ENCODE measurements at regions not wholly inside any gene's neighbourhood (a gene's known extent, or its start where the extent isn't known, plus 50 kb on each side); places are given as distances from the start of the nearest gene placed in this dataset.

DNA sequence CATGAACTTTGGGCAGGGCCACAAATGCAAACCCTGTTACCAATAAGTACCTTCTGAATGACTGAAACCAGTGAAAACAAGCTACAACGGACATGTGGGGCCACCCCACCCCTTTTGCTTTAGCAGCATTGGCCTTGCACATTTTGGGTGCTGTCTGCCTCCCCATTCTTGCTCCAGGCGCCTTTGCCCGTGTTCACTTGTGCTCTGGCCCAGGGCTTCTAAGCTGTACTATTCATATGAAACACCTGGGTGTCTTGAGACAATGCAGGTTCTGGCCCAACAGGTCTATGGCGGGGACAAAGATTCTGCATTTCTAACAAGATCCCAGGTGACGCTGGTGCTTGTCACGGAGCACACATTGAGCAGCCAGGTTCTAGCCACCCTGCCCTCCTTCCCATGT is 96.5 kb upstream of the SDK1 start:
- no peak for DNase-seq
- ATAC-seq = no peak
- TF ChIP-seq, protein P1, sequence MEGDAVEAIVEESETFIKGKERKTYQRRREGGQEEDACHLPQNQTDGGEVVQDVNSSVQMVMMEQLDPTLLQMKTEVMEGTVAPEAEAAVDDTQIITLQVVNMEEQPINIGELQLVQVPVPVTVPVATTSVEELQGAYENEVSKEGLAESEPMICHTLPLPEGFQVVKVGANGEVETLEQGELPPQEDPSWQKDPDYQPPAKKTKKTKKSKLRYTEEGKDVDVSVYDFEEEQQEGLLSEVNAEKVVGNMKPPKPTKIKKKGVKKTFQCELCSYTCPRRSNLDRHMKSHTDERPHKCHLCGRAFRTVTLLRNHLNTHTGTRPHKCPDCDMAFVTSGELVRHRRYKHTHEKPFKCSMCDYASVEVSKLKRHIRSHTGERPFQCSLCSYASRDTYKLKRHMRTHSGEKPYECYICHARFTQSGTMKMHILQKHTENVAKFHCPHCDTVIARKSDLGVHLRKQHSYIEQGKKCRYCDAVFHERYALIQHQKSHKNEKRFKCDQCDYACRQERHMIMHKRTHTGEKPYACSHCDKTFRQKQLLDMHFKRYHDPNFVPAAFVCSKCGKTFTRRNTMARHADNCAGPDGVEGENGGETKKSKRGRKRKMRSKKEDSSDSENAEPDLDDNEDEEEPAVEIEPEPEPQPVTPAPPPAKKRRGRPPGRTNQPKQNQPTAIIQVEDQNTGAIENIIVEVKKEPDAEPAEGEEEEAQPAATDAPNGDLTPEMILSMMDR (IDR thresholded peaks at IDR 0.05) = no peak
- Mint-ChIP-seq H3K27me3 (ENCODE audit: low read depth in 2 of 2) (no peaks in the 10 kb centered on the region), H3K9me3 (no peaks in the 10 kb centered on the region), H3K36me3 (no peaks in the 10 kb centered on the region), H3K4me1 (peaks cover 6 to 11% of the 10 kb centered on the region in 2 donors), H3K27ac (no peak overlapping the region), H3K4me3 (no peak overlapping the region)
- H3K27me3 ChIP-seq (ENCODE audit: control insufficient read depth, insufficient read depth, low read length) = no peaks in the 10 kb centered on the region
- H3K27ac ChIP-seq (ENCODE audit: low read length) = no peak overlapping the region
- H3K4me1 ChIP-seq (ENCODE audit: control insufficient read depth, insufficient read depth, low read length) = peaks cover 5% of the 10 kb centered on the region
- intact Hi-C loops (cut with micrococcal nuclease) = no loop called here
- H3K9me3 ChIP-seq (ENCODE audit: control insufficient read depth, insufficient read depth, low read length) = no peaks in the 10 kb centered on the region
- no peaks in the 10 kb centered on the region for H3K36me3 ChIP-seq (ENCODE audit: control insufficient read depth, insufficient read depth, low read length)
- WGBS (ENCODE audit: insufficient coverage) = 95% methylated on average over 6 of the region's 6 CpGs
- H3K4me3 ChIP-seq (ENCODE audit: low read length) = no peak overlapping the region

DNA sequence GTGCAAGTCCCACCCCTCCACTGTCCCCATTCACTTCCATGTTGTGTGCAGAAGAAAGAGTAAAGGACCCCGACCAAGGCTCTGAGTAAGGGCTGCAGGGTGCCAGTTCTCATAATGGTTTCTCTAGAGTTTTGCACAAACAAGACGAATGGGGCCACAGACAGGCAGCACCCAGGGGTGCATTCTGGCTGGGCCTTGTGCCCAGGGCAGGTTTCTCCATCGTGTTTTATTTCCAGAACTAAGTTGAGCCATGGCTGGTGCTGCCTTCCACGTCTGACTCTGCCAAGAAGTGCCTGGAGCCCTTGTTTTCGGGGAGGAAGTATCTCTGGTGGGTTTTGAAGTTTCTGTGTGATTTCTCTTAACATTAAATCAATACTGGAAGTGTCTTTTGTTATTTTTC is 95.0 kb upstream of the SDK1 start:
- Mint-ChIP-seq H3K4me1 (peaks cover 6 to 11% of the 10 kb centered on the region in 2 donors), H3K9me3 (no peaks in the 10 kb centered on the region), H3K36me3 (no peaks in the 10 kb centered on the region), H3K4me3 (no peak overlapping the region), H3K27me3 (ENCODE audit: low read depth in 2 of 2) (no peaks in the 10 kb centered on the region), H3K27ac (no peak overlapping the region)
- peak in 1 of 2 donors; percentile 1 for DNase-seq
- Histone ChIP-seq H3K9me3 (ENCODE audit: control insufficient read depth, insufficient read depth, low read length) (no peaks in the 10 kb centered on the region), H3K27me3 (ENCODE audit: control insufficient read depth, insufficient read depth, low read length) (no peaks in the 10 kb centered on the region), H3K27ac (ENCODE audit: low read length) (no peak overlapping the region), H3K4me3 (ENCODE audit: low read length) (no peak overlapping the region), H3K4me1 (ENCODE audit: control insufficient read depth, insufficient read depth, low read length) (peaks cover 5% of the 10 kb centered on the region), H3K36me3 (ENCODE audit: control insufficient read depth, insufficient read depth, low read length) (no peaks in the 10 kb centered on the region)
- 86% methylated on average over 4 of the region's 5 CpGs for WGBS (ENCODE audit: insufficient coverage)
- TF ChIP-seq, protein P1 (IDR thresholded peaks at IDR 0.05) = no peak
- intact Hi-C loops (cut with micrococcal nuclease) = no loop called here
- ATAC-seq = no peak

DNA sequence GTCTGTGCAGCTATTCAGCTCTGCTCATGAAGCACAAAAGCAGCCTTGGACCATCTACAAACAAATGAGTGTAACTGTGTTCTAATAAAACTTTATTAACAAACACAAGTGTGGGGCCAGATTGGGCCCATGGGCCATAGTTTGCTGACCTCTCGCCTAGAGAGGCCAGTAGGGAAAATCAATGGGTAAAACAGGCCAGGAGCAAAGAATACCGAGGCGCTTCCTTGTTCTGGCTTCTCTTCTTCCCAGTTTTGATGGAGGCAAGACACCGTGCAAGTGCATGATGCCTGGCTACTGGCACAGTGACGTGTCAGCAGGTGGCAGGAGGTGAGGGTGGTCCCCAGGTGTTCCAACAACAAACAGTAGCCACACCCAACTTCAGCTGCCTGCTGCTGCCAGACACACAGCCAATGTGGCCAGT is 94.3 kb upstream of the SDK1 start:
- peaks cover 5% of the 10 kb centered on the region for H3K4me1 ChIP-seq (ENCODE audit: control insufficient read depth, insufficient read depth, low read length)
- WGBS (ENCODE audit: insufficient coverage) = 89% methylated on average over 5 of the region's 5 CpGs
- H3K4me3 Mint-ChIP-seq = no peak overlapping the region
- TF ChIP-seq, protein P1 (IDR thresholded peaks at IDR 0.05) = no peak
- DNase-seq (no peak), ATAC-seq (no peak)
- peaks cover 6% of the 10 kb centered on the region in 2 donors for H3K4me1 Mint-ChIP-seq
- H3K27me3 Mint-ChIP-seq (ENCODE audit: low read depth in 2 of 2) = no peaks in the 10 kb centered on the region
- H3K36me3 ChIP-seq (ENCODE audit: control insufficient read depth, insufficient read depth, low read length) = no peaks in the 10 kb centered on the region
- intact Hi-C loops (cut with micrococcal nuclease) = no loop called here
- no peaks in the 10 kb centered on the region for H3K27me3 ChIP-seq (ENCODE audit: control insufficient read depth, insufficient read depth, low read length)
- H3K27ac ChIP-seq (ENCODE audit: low read length) = no peak overlapping the region
- H3K9me3 ChIP-seq (ENCODE audit: control insufficient read depth, insufficient read depth, low read length) = no peaks in the 10 kb centered on the region
- no peaks in the 10 kb centered on the region for H3K36me3 Mint-ChIP-seq
- H3K27ac Mint-ChIP-seq = no peak overlapping the region
- no peaks in the 10 kb centered on the region for H3K9me3 Mint-ChIP-seq
- no peak overlapping the region for H3K4me3 ChIP-seq (ENCODE audit: low read length)

DNA sequence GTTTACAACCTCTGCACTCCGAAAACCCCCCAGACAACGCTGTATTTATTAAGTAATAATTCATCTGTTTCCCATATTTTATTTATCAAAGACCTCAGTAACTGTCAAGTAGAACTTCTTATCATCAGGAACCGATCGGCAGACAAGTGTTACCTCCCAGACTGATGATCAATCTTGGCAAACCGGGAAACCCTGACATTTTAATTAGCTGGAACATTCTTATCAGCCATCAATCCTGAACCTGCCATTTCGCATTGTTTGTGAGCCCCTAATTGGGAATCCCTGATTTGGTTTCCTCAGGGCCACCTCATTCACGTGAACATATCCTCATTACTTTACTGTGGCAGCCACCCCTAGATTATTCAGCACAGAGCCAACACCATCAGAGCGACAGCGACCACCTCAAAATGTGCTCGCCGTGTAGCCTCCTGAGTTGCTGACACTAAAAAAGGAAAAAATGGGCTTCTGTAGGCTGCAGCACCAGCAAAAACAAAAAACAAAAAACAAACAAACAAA is 93.6 kb upstream of the SDK1 start:
- Mint-ChIP-seq H3K4me3 (no peak overlapping the region), H3K4me1 (no peaks in the 10 kb centered on the region), H3K36me3 (no peaks in the 10 kb centered on the region), H3K27me3 (ENCODE audit: low read depth in 2 of 2) (no peaks in the 10 kb centered on the region), H3K9me3 (no peaks in the 10 kb centered on the region), H3K27ac (no peak overlapping the region)
- DNase-seq (no peak), ATAC-seq (no peak)
- Histone ChIP-seq H3K4me1 (ENCODE audit: control insufficient read depth, insufficient read depth, low read length) (no peaks in the 10 kb centered on the region), H3K9me3 (ENCODE audit: control insufficient read depth, insufficient read depth, low read length) (no peaks in the 10 kb centered on the region), H3K27me3 (ENCODE audit: control insufficient read depth, insufficient read depth, low read length) (no peaks in the 10 kb centered on the region), H3K4me3 (ENCODE audit: low read length) (no peak overlapping the region), H3K27ac (ENCODE audit: low read length) (no peak overlapping the region), H3K36me3 (ENCODE audit: control insufficient read depth, insufficient read depth, low read length) (no peaks in the 10 kb centered on the region)
- TF ChIP-seq, protein P1 (IDR thresholded peaks at IDR 0.05) = no peak
- WGBS (ENCODE audit: insufficient coverage) = 80% methylated on average over 11 of the region's 11 CpGs
- intact Hi-C loops (cut with micrococcal nuclease) = no loop called here

All from natural killer cell (primary cell).